Smooth muscle cell (in vitro differentiated cells): ENCODE measurements at regions not wholly inside any gene's neighbourhood (a gene's known extent, or its start where the extent isn't known, plus 50 kb on each side); places are given as distances from the start of the nearest gene placed in this dataset.
"Not testable (repeated sequence)": the region's sequence is repeated elsewhere in the genome, so short reads cannot be mapped to it uniquely, and the experiment has no call there.

Experiments
- DNase-seq: peaks from one replicate; lab custom pipeline; 2025; ENCODE audit not compliant: unreplicated experiment; lab: John Stamatoyannopoulos, UW
- H2AFZ ChIP-seq: fragments of 200-600 bp; sonication (generic); 2 replicates; pipeline ENCODE4 v1.6.0; 2016; ENCODE audit warnings: antibody characterized with exemption, low read depth, mild to moderate bottlenecking
- H3F3A ChIP-seq: fragments of 200-600 bp; sonication (generic); 2 replicates; pipeline ENCODE4 v1.6.0; 2017; ENCODE audit warnings: antibody characterized with exemption, low read depth
- H3K27ac ChIP-seq: fragments of 200-600 bp; sonication (generic); 2 replicates; pipeline ENCODE4 v1.5.1; 2016; ENCODE audit warnings: low read depth, mild to moderate bottlenecking
- H3K27me3 ChIP-seq: fragments of 200-600 bp; sonication (generic); 2 replicates; pipeline ENCODE4 v1.6.1; 2016; ENCODE audit warnings: low read depth, mild to moderate bottlenecking
- H3K36me3 ChIP-seq: fragments of 200-600 bp; sonication (generic); 2 replicates; pipeline ENCODE4 v1.5.1; 2016; ENCODE audit warnings: low read depth
- H3K4me1 ChIP-seq: fragments of 200-600 bp; sonication (generic); 2 replicates; pipeline ENCODE4 v1.5.1; 2016; ENCODE audit warnings: low read depth
- H3K4me2 ChIP-seq: fragments of 200-600 bp; sonication (generic); 2 replicates; pipeline ENCODE4 v1.6.0; 2016; ENCODE audit warnings: mild to moderate bottlenecking
- H3K4me3 ChIP-seq: fragments of 200-600 bp; sonication (generic); 2 replicates; pipeline ENCODE4 v1.5.1; 2016; ENCODE audit warnings: mild to moderate bottlenecking
- H3K79me2 ChIP-seq: fragments of 200-600 bp; sonication (generic); 2 replicates; pipeline ENCODE4 v1.6.0; 2016; ENCODE audit warnings: low read depth, mild to moderate bottlenecking
- H3K9ac ChIP-seq: fragments of 200-600 bp; sonication (generic); 2 replicates; pipeline ENCODE4 v1.6.0; 2016; ENCODE audit warnings: low read depth
- H3K9me3 ChIP-seq: fragments of 200-600 bp; sonication (generic); replicated peaks from 2 replicates; pipeline ENCODE4 v1.5.1; 2016; ENCODE audit warnings: low read depth
- H4K20me1 ChIP-seq: fragments of 200-600 bp; sonication (generic); 2 replicates; pipeline ENCODE4 v1.6.0; 2016; ENCODE audit warnings: low read depth
- WGBS: methylation state at CpG from one replicate; pipeline ENCODE4 v1.1.7; 2016; ENCODE audit warnings: low lambda C conversion rate; 5-methylcytosine and 5-hydroxymethylcytosine counted together
- TF ChIP-seq, protein P1 (sequence below): fragments of 200-600 bp; sonication (generic); IDR thresholded peaks from 2 replicates; pipeline ENCODE4 v1.5.1; 2017; ENCODE audit warnings: borderline replicate concordance, mild to moderate bottlenecking, antibody characterized with exemption; ENCODE audit not compliant: insufficient read depth, poor library complexity, severe bottlenecking

DNA sequence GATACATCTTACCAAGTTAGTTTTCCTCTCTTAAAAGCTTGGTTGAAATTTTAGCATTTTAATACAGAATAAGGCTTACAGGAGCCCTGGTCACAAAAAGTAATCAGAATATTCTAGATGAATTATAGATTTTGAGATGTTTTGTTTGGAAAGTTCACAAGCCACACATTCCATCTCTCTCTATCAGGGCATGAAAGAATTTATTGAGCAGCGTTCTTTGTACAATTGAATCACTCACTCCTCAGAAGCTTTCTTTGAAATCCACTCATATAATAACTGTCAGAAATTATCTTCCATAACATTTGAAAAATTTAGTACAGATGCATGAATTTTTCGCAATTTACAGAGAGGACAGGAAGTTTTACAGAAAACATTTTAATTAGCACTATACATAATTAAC, 938.6 kb upstream of the MDGA2 start:
- Histone ChIP-seq H3K27me3 (no peaks in the 10 kb centered on the region), H3K36me3 (no peaks in the 10 kb centered on the region), H2AFZ (peak overlapping the region; percentile 36), H3F3A (no peaks in the 10 kb centered on the region), H3K9me3 (no peaks in the 10 kb centered on the region), H3K9ac (no peak overlapping the region), H3K27ac (no peak overlapping the region), H3K79me2 (no peaks in the 10 kb centered on the region), H3K4me3 (no peak overlapping the region), H3K4me1 (peaks cover 5% of the 10 kb centered on the region), H4K20me1 (no peaks in the 10 kb centered on the region), H3K4me2 (no peak overlapping the region)
- TF ChIP-seq, protein P1, sequence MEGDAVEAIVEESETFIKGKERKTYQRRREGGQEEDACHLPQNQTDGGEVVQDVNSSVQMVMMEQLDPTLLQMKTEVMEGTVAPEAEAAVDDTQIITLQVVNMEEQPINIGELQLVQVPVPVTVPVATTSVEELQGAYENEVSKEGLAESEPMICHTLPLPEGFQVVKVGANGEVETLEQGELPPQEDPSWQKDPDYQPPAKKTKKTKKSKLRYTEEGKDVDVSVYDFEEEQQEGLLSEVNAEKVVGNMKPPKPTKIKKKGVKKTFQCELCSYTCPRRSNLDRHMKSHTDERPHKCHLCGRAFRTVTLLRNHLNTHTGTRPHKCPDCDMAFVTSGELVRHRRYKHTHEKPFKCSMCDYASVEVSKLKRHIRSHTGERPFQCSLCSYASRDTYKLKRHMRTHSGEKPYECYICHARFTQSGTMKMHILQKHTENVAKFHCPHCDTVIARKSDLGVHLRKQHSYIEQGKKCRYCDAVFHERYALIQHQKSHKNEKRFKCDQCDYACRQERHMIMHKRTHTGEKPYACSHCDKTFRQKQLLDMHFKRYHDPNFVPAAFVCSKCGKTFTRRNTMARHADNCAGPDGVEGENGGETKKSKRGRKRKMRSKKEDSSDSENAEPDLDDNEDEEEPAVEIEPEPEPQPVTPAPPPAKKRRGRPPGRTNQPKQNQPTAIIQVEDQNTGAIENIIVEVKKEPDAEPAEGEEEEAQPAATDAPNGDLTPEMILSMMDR = no peak
- 73% methylated on average over 2 of the region's 2 CpGs for WGBS
- no peak for DNase-seq

DNA sequence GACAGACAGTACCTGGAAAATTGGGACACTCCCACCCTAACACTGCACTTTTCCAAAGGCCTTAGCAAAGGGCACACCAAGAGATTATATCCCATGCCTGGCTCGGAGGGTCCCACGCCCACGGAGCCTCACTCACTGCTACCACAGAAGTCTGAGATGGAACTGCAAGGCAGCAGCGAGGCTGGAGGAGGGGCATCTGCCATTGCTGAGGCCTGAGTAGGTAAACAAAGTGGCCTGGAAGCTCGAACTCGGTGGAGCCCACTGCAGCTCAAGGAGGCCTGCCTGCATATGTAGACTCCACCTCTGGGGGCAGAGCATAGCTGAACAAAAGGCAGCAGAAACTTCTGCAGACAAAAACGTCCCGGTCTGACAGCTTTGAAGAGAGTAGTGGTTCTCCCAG, 931.6 kb upstream of the MDGA2 start:
- not testable (repeated sequence) for H3F3A ChIP-seq, H3K4me2 ChIP-seq, H2AFZ ChIP-seq, DNase-seq, H3K79me2 ChIP-seq, H3K9me3 ChIP-seq, H3K27me3 ChIP-seq, H3K27ac ChIP-seq, H3K36me3 ChIP-seq, H3K9ac ChIP-seq, H4K20me1 ChIP-seq, H3K4me1 ChIP-seq, H3K4me3 ChIP-seq
- 88% methylated on average over 8 of the region's 8 CpGs for WGBS

DNA sequence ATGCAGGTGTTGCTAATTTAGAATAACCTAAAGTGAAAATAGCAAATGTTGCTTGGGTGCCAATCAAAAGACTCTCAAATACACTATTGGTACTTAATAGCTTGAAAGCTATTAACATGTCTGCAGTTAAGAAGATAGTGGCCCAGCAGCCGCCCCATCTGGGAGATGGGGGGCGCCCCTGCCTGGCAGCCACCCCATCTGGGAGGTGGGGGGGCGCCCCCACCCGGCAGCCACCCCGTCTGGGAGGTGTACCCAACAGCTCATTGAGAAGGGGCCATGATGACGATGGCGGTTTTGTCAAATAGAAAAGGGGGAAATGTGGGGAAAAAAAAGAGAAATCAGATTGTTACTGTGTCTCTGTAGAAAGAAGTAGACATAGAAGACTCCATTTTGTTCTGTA, 923.1 kb upstream of the MDGA2 start:
- no peaks in the 10 kb centered on the region for H3K79me2 ChIP-seq
- no peaks in the 10 kb centered on the region for H3K36me3 ChIP-seq
- no peak overlapping the region for H2AFZ ChIP-seq
- H3K4me2 ChIP-seq = no peak overlapping the region
- TF ChIP-seq, protein P1 = no peak
- H4K20me1 ChIP-seq = no peaks in the 10 kb centered on the region
- DNase-seq = no peak
- no peak overlapping the region for H3K27ac ChIP-seq
- 88% methylated on average over 7 of the region's 7 CpGs for WGBS
- no peaks in the 10 kb centered on the region for H3K9me3 ChIP-seq
- H3K4me3 ChIP-seq = no peak overlapping the region
- H3K9ac ChIP-seq = no peak overlapping the region
- no peaks in the 10 kb centered on the region for H3F3A ChIP-seq
- peaks cover 7% of the 10 kb centered on the region for H3K4me1 ChIP-seq
- H3K27me3 ChIP-seq = no peaks in the 10 kb centered on the region

DNA sequence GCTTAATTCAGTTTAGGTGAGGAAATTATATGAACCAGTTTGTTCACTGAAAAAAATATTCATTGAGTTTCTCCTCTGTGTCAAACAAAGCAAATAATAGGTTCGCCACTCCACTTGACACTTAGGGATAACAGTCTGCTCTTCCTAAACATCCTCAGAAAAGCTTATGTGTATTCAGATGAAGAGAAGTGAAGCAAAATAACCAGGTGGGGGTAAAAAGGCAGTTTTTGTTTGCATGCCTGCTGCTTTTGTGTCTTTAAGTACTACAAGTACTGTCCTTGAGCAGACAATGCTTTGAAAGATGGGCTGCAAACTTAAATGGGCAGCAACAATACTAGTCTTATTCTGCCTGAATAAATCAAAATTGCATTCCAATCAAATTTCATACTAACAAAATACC, 910.7 kb upstream of the MDGA2 start:
- 97% methylated on average over 1 of the region's 1 CpG for WGBS
- Histone ChIP-seq H3K36me3 (no peaks in the 10 kb centered on the region), H2AFZ (no peak overlapping the region)

More for the DNA sequence above, 910.7 kb upstream of the MDGA2 start:
- no peaks in the 10 kb centered on the region for H3K27me3 ChIP-seq
- H3K4me1 ChIP-seq = peaks cover 11% of the 10 kb centered on the region
- TF ChIP-seq, protein P1 = no peak
- H3K4me2 ChIP-seq = no peak overlapping the region
- H3K4me3 ChIP-seq = no peak overlapping the region
- H3F3A ChIP-seq = no peaks in the 10 kb centered on the region
- no peaks in the 10 kb centered on the region for H3K9me3 ChIP-seq
- no peak overlapping the region for H3K27ac ChIP-seq
- no peak overlapping the region for H3K9ac ChIP-seq
- no peak for DNase-seq
- no peaks in the 10 kb centered on the region for H4K20me1 ChIP-seq
- H3K79me2 ChIP-seq = no peaks in the 10 kb centered on the region
